ENCODE measurements at regions not wholly inside any gene's neighbourhood (a gene's known extent, or its start where the extent isn't known, plus 50 kb on each side); places are given as distances from the start of the nearest gene placed in this dataset.

- no peak for DNase-seq (ENCODE audit: low read depth)
- H3K4me3 ChIP-seq (ENCODE audit: low read depth, low read length), result no peak overlapping the region
- no peak for TF ChIP-seq CTCF (IDR thresholded peaks at IDR 0.05; ENCODE audit: insufficient read depth, low read length)
Observed at GRCh38 chr5:119873611-119874010, 244.3 kb downstream of the FAM170A start.

- TF ChIP-seq CTCF (IDR thresholded peaks at IDR 0.05; ENCODE audit: insufficient read depth, low read length), result no peak
- H3K4me3 ChIP-seq (ENCODE audit: low read depth, low read length), result no peak overlapping the region
- no peak for DNase-seq (ENCODE audit: low read depth)
Observed at GRCh38 chr5:119876522-119876921, 247.2 kb downstream of the FAM170A start.

- H3K4me3 ChIP-seq (ENCODE audit: low read depth, low read length), result no peak overlapping the region
- no peak for DNase-seq (ENCODE audit: low read depth)
Observed at GRCh38 chr5:119878712-119879111, 249.4 kb downstream of the FAM170A start.

GRCh38 chr5:119879446-119879845, 250.1 kb downstream of the FAM170A start:
- DNase-seq (ENCODE audit: low read depth), result no peak
- no peak for TF ChIP-seq CTCF (IDR thresholded peaks at IDR 0.05; ENCODE audit: insufficient read depth, low read length)
- no peak overlapping the region for H3K4me3 ChIP-seq (ENCODE audit: low read depth, low read length)

More at GRCh38 chr5:119878712-119879111, 249.4 kb downstream of the FAM170A start:
- no peak for TF ChIP-seq CTCF (IDR thresholded peaks at IDR 0.05; ENCODE audit: insufficient read depth, low read length)

- H3K4me3 ChIP-seq (ENCODE audit: low read depth, low read length), result no peak overlapping the region
- TF ChIP-seq CTCF (IDR thresholded peaks at IDR 0.05; ENCODE audit: insufficient read depth, low read length), result no peak
- no peak for DNase-seq (ENCODE audit: low read depth)
Observed at GRCh38 chr5:119895066-119895465, 265.7 kb downstream of the FAM170A start.

- DNase-seq (ENCODE audit: low read depth), result no peak
- TF ChIP-seq CTCF (IDR thresholded peaks at IDR 0.05; ENCODE audit: insufficient read depth, low read length), result no peak
- H3K4me3 ChIP-seq (ENCODE audit: low read depth, low read length), result no peak overlapping the region
Observed at GRCh38 chr5:119896826-119897536, 267.6 kb downstream of the FAM170A start.

Measured in fibroblast of the aortic adventitia (primary cell).